IMR-90 (cell line): ENCODE measurements at regions not wholly inside any gene's neighbourhood (a gene's known extent, or its start where the extent isn't known, plus 50 kb on each side); places are given as distances from the start of the nearest gene placed in this dataset.

Source experiments
- ATAC-seq: fragments of 200-7000 bp; cut with Tn5 transposase; 2 replicates; pipeline ENCODE4 v1.9.1; 2020; ENCODE audit warnings: low read depth, mild to moderate bottlenecking, moderate library complexity
- BruUV-seq: library from RNA; stranded (reverse); fragments of 400-500 nt; replicated peaks from 2 replicates; lab custom pipeline; 2021; lab: Mats Ljungman, UMichigan
- CTCF ChIA-PET: fragments of 300-600 bp; formaldehyde crosslinking; extraction: SDS; loops from one replicate; lab custom pipeline; 2021; ENCODE audit warnings: antibody characterized with exemption; lab: Yijun Ruan, JAX
- POLR2A ChIA-PET: fragments of 300-600 bp; sonication (Branson Sonifier 250); formaldehyde crosslinking; loops from one replicate; lab custom pipeline; 2022; ENCODE audit warnings: antibody characterized with exemption; ENCODE audit not compliant: unreplicated experiment; lab: Charles Lee
- DNase-seq: peaks from one replicate; pipeline ENCODE4 v3.0.0; 2013
- H2AFZ ChIP-seq: replicated peaks from 2 replicates; pipeline ENCODE3; 2013; ENCODE audit warnings: low read length, mild to moderate bottlenecking; ENCODE audit not compliant: poor library complexity
- H2AK5ac ChIP-seq: 2 replicates; pipeline ENCODE4 v1.6.1; 2013; ENCODE audit warnings: low read depth, low read length, inconsistent platforms
- H2AK9ac ChIP-seq: replicated peaks from 2 replicates; pipeline ENCODE3; 2013; ENCODE audit warnings: mild to moderate bottlenecking, low read depth, low read length, moderate library complexity; ENCODE audit not compliant: poor library complexity
- H2BK120ac ChIP-seq: 2 replicates; pipeline ENCODE4 v1.6.1; 2013; ENCODE audit warnings: low read depth, low read length, inconsistent platforms
- H2BK15ac ChIP-seq: 3 replicates; pipeline ENCODE4 v1.6.1; 2013; ENCODE audit warnings: low read depth, low read length, inconsistent platforms
- H2BK20ac ChIP-seq: 2 replicates; pipeline ENCODE4 v1.6.1; 2013; ENCODE audit warnings: low read depth, mild to moderate bottlenecking, inconsistent platforms, low read length, moderate library complexity
- H2BK5ac ChIP-seq: 2 replicates; pipeline ENCODE4 v1.6.1; 2013; ENCODE audit warnings: mild to moderate bottlenecking, low read depth, low read length, inconsistent platforms; ENCODE audit not compliant: poor library complexity, severe bottlenecking
- H3K14ac ChIP-seq: replicated peaks from 2 replicates; pipeline ENCODE4 v1.6.1; 2013; ENCODE audit warnings: low read depth, low read length, inconsistent platforms
- H3K18ac ChIP-seq: 2 replicates; pipeline ENCODE4 v1.6.1; 2013; ENCODE audit warnings: low read depth, low read length, control low read depth
- H3K23ac ChIP-seq: 2 replicates; pipeline ENCODE4 v1.6.1; 2013; ENCODE audit warnings: low read depth, low read length, inconsistent platforms
- H3K27ac ChIP-seq: 2 replicates; pipeline ENCODE4 v1.5.1; 2013; ENCODE audit warnings: mild to moderate bottlenecking, control low read depth, low read length; ENCODE audit not compliant: insufficient read depth
- H3K27me3 ChIP-seq: 2 replicates; pipeline ENCODE4 v1.6.1; 2013; ENCODE audit warnings: low read length; ENCODE audit not compliant: control insufficient read depth, insufficient read depth
- H3K36me3 ChIP-seq: 2 replicates; pipeline ENCODE4 v1.6.1; 2013; ENCODE audit warnings: low read length, mixed read lengths; ENCODE audit not compliant: control insufficient read depth, insufficient read depth
- H3K4ac ChIP-seq: 2 replicates; pipeline ENCODE4 v1.6.1; 2013; ENCODE audit warnings: low read depth, low read length, inconsistent platforms
- H3K4me1 ChIP-seq: 2 replicates; pipeline ENCODE4 v1.6.1; 2013; ENCODE audit warnings: low read length, mixed read lengths; ENCODE audit not compliant: control insufficient read depth, insufficient read depth
- H3K4me2 ChIP-seq: 2 replicates; pipeline ENCODE4 v1.6.1; 2013; ENCODE audit warnings: low read depth, mild to moderate bottlenecking, control low read depth, low read length, moderate library complexity
- H3K4me3 ChIP-seq: 2 replicates; pipeline ENCODE4 v1.5.1; 2013; ENCODE audit warnings: low read depth, mild to moderate bottlenecking, control low read depth, low read length, moderate library complexity; ENCODE audit not compliant: insufficient read depth
- H3K56ac ChIP-seq: 2 replicates; pipeline ENCODE4 v1.6.1; 2013; ENCODE audit warnings: low read length, inconsistent platforms; ENCODE audit not compliant: insufficient read depth; ENCODE audit errors: extremely low read depth
- H3K79me1 ChIP-seq, 2 experiments: 2 replicates each; pipeline ENCODE4 v1.6.1; 2013; ENCODE audit warnings: low read length in 2 of 2, inconsistent platforms in 1 of 2, low read depth in 1 of 2
- H3K9ac ChIP-seq: 2 replicates; pipeline ENCODE4 v1.6.1; 2013; ENCODE audit warnings: low read depth, low read length, control low read depth
- H3K9me1 ChIP-seq: 2 replicates; pipeline ENCODE4 v1.6.1; 2013; ENCODE audit warnings: low read length, inconsistent platforms; ENCODE audit not compliant: insufficient read depth
- H3K9me3 ChIP-seq: 2 replicates; pipeline ENCODE4 v1.6.1; 2013; ENCODE audit warnings: low read length; ENCODE audit not compliant: control insufficient read depth, insufficient read depth
- H4K20me1 ChIP-seq: 2 replicates; pipeline ENCODE4 v1.6.1; 2013; ENCODE audit warnings: low read length, inconsistent platforms; ENCODE audit not compliant: insufficient read depth
- H4K5ac ChIP-seq: 2 replicates; pipeline ENCODE4 v1.6.1; 2013; ENCODE audit warnings: mild to moderate bottlenecking, low read depth, low read length, control low read depth
- H4K8ac ChIP-seq, 2 experiments: 2 replicates each; pipeline ENCODE4 v1.6.1; 2013; ENCODE audit warnings: low read depth in 2 of 2, low read length in 2 of 2, control low read depth in 1 of 2, inconsistent platforms in 1 of 2
- H4K91ac ChIP-seq: 2 replicates; pipeline ENCODE4 v1.6.1; 2013; ENCODE audit warnings: low read depth, low read length, inconsistent platforms; ENCODE audit not compliant: insufficient read depth
- BHLHE40 ChIP-seq: fragments of 150-350 bp; IDR thresholded peaks from 2 replicates; pipeline ENCODE4 v1.6.1; 2016; ENCODE audit warnings: mild to moderate bottlenecking, low read depth, low read length
- CEBPB ChIP-seq: IDR thresholded peaks from 2 replicates; pipeline ENCODE4 v1.6.1; 2012; ENCODE audit warnings: low read depth, low read length, improper control_type of control experiment
- CHD1 ChIP-seq: IDR thresholded peaks from 2 replicates; pipeline ENCODE4 v1.6.1; 2012; ENCODE audit warnings: low read depth, low read length, improper control_type of control experiment
- FOS ChIP-seq: fragments of 150-350 bp; IDR thresholded peaks from 2 replicates; pipeline ENCODE4 v1.6.1; 2016; ENCODE audit warnings: low read depth, low read length
- MAFK ChIP-seq: IDR thresholded peaks from 2 replicates; pipeline ENCODE4 v1.6.1; 2012; ENCODE audit warnings: low read depth, low read length, improper control_type of control experiment
- MAZ ChIP-seq: IDR thresholded peaks from 2 replicates; pipeline ENCODE4 v1.6.1; 2012; ENCODE audit warnings: low read depth, mild to moderate bottlenecking, low read length, improper control_type of control experiment, moderate library complexity, borderline replicate concordance
- MXI1 ChIP-seq: IDR thresholded peaks from 2 replicates; pipeline ENCODE4 v1.6.1; 2012; ENCODE audit warnings: low read depth, mild to moderate bottlenecking, low read length, moderate library complexity, borderline replicate concordance
- NFE2L2 ChIP-seq: fragments of 150-350 bp; IDR thresholded peaks from 2 replicates; pipeline ENCODE4 v1.6.1; 2016; ENCODE audit warnings: low read depth, mild to moderate bottlenecking, low read length
- POLR2A ChIP-seq: IDR thresholded peaks from 2 replicates; pipeline ENCODE4 v1.6.1; 2012; ENCODE audit warnings: mild to moderate bottlenecking, low read depth, low read length
- RAD21 ChIP-seq: IDR thresholded peaks from 2 replicates; pipeline ENCODE4 v1.6.1; 2012; ENCODE audit warnings: low read length, improper control_type of control experiment
- RCOR1 ChIP-seq: IDR thresholded peaks from 2 replicates; pipeline ENCODE4 v1.6.1; 2012; ENCODE audit warnings: mild to moderate bottlenecking, low read length, improper control_type of control experiment; ENCODE audit not compliant: insufficient replicate concordance
- RFX5 ChIP-seq: IDR thresholded peaks from 2 replicates; pipeline ENCODE4 v1.8.0; 2012; ENCODE audit warnings: low read depth, mild to moderate bottlenecking, low read length, moderate library complexity
- SMC3 ChIP-seq: fragments of 150-350 bp; IDR thresholded peaks from 2 replicates; pipeline ENCODE4 v1.6.1; 2016; ENCODE audit warnings: low read depth, mild to moderate bottlenecking, antibody characterized with exemption, low read length, moderate library complexity
- WGBS, 2 experiments: methylation state at CpG; one replicate each; pipeline versions ENCODE4 v1.1.5 to v1.1.7; 2013; ENCODE audit warnings: missing lambda C conversion rate in 2 of 2; ENCODE audit not compliant: insufficient read length in 1 of 2; ENCODE audit errors: extremely low coverage in 2 of 2; 5-methylcytosine and 5-hydroxymethylcytosine counted together
- dilution Hi-C: fragments of 300-500 bp; cut with HindIII; formaldehyde crosslinking; loops from one replicate; pipeline ENCODE4 v1.14.3; 2018; ENCODE audit warnings: low sequenced_read_pairs; ENCODE audit not compliant: unreplicated experiment
- in situ Hi-C: fragments of 300-500 bp; cut with MboI; formaldehyde crosslinking; loops from 3 replicates; pipeline ENCODE4 v1.14.3; 2019; ENCODE audit warnings: low sequenced_read_pairs, inconsistent platforms, mixed read lengths
- intact Hi-C: fragments of 100-400 bp; cut with micrococcal nuclease; formaldehyde crosslinking; loops from 2 replicates; pipeline ENCODE4 v1.10.0; 2022
- TF ChIP-seq, protein P1 (sequence below): fragments of 150-350 bp; IDR thresholded peaks from 2 replicates; pipeline ENCODE4 v1.6.1; 2017; ENCODE audit warnings: mild to moderate bottlenecking, antibody characterized with exemption, low read length, low read depth
- TF ChIP-seq, protein P2 (sequence below): conservative IDR thresholded peaks from 2 replicates; pipeline ENCODE4 v1.5.1; 2012; ENCODE audit warnings: mild to moderate bottlenecking, low read depth, low read length, improper control_type of control experiment
- TF ChIP-seq, protein P3 (sequence below): fragments of 150-350 bp; IDR thresholded peaks from 2 replicates; pipeline ENCODE4 v1.6.1; 2016; ENCODE audit warnings: low read depth, mild to moderate bottlenecking, low read length, moderate library complexity, borderline replicate concordance

DNA sequence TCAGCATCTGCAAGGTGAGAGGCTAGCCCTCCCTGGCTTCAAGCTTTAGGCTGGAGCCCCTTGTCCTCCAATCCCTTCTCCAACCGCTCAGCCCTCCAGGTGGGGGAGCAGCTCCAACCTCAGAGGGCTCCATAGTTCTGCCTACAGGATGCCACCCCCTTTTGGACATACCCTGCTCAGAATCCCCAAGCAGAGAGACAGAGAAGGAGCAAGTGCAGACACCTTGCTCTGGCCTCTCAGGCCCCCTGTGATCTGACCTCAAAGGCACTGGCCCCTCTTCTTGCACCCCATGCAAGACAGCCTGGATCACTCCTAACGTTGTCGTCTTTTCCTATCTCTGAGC, 101.6 kb downstream of the C5orf15 start:
- in situ Hi-C loops, result no loop called here
- H2AFZ ChIP-seq, result no peak overlapping the region
- H3K4me3 ChIP-seq, result no peak overlapping the region
- H3K36me3 ChIP-seq, result no peaks in the 10 kb centered on the region
- no peak overlapping the region for H3K4me2 ChIP-seq
- no peaks in the 10 kb centered on the region; the same call in 1 of the 2 replicates for H3K9me1 ChIP-seq
- no peaks in the 10 kb centered on the region for H3K79me1 ChIP-seq
- no peak for ATAC-seq
- no peak overlapping the region for H3K9ac ChIP-seq
- H3K18ac ChIP-seq, result no peak overlapping the region
- ChIA-PET POLR2A (no interaction called here), CTCF (no interaction called here)
- intact Hi-C loops, result loop anchor here (5.0 kb wide), 1 partner anchor 315 kb away; no protein-coding TSS in a partner anchor
- no peaks in the 10 kb centered on the region for H3K9me3 ChIP-seq
- dilution Hi-C loops, result no loop called here
- TF ChIP-seq FOS (no peak), MXI1 (no peak), SMC3 (no peak), POLR2A (no peak), RFX5 (no peak), NFE2L2 (no peak), CHD1 (no peak), MAZ (no peak), BHLHE40 (no peak), CEBPB (no peak), MAFK (no peak), RAD21 (no peak), RCOR1 (no peak)
- TF ChIP-seq, protein P1, sequence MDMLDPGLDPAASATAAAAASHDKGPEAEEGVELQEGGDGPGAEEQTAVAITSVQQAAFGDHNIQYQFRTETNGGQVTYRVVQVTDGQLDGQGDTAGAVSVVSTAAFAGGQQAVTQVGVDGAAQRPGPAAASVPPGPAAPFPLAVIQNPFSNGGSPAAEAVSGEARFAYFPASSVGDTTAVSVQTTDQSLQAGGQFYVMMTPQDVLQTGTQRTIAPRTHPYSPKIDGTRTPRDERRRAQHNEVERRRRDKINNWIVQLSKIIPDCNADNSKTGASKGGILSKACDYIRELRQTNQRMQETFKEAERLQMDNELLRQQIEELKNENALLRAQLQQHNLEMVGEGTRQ, result no peak
- TF ChIP-seq, protein P2, sequence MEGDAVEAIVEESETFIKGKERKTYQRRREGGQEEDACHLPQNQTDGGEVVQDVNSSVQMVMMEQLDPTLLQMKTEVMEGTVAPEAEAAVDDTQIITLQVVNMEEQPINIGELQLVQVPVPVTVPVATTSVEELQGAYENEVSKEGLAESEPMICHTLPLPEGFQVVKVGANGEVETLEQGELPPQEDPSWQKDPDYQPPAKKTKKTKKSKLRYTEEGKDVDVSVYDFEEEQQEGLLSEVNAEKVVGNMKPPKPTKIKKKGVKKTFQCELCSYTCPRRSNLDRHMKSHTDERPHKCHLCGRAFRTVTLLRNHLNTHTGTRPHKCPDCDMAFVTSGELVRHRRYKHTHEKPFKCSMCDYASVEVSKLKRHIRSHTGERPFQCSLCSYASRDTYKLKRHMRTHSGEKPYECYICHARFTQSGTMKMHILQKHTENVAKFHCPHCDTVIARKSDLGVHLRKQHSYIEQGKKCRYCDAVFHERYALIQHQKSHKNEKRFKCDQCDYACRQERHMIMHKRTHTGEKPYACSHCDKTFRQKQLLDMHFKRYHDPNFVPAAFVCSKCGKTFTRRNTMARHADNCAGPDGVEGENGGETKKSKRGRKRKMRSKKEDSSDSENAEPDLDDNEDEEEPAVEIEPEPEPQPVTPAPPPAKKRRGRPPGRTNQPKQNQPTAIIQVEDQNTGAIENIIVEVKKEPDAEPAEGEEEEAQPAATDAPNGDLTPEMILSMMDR, result no peak
- TF ChIP-seq, protein P3, sequence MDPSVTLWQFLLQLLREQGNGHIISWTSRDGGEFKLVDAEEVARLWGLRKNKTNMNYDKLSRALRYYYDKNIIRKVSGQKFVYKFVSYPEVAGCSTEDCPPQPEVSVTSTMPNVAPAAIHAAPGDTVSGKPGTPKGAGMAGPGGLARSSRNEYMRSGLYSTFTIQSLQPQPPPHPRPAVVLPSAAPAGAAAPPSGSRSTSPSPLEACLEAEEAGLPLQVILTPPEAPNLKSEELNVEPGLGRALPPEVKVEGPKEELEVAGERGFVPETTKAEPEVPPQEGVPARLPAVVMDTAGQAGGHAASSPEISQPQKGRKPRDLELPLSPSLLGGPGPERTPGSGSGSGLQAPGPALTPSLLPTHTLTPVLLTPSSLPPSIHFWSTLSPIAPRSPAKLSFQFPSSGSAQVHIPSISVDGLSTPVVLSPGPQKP, result no peak
- no peak overlapping the region for H4K5ac ChIP-seq
- H3K14ac ChIP-seq, result no peak overlapping the region
- no peak overlapping the region for H3K56ac ChIP-seq
- H3K27me3 ChIP-seq, result peaks cover 29% of the 10 kb centered on the region
- H2BK20ac ChIP-seq, result no peak overlapping the region
- H3K27ac ChIP-seq, result no peak overlapping the region
- BruUV-seq, result no TSS peak
- no peak for DNase-seq
- no peak overlapping the region for H4K8ac ChIP-seq
- H2BK15ac ChIP-seq, result no peak overlapping the region
- no CpG with 5 or more reads among the region's 3 CpGs for WGBS, 2 experiments
- H3K4ac ChIP-seq, result no peak overlapping the region
- no peak overlapping the region for H3K23ac ChIP-seq
- no peaks in the 10 kb centered on the region for H3K4me1 ChIP-seq
- no peak overlapping the region for H2BK5ac ChIP-seq
- H2AK5ac ChIP-seq, result no peak overlapping the region
- no peak overlapping the region for H2AK9ac ChIP-seq
- H4K91ac ChIP-seq, result no peak overlapping the region
- no peaks in the 10 kb centered on the region for H4K20me1 ChIP-seq
- no peak overlapping the region for H2BK120ac ChIP-seq
